VCaP (cell line): ENCODE measurements at regions not wholly inside any gene's neighbourhood (a gene's known extent, or its start where the extent isn't known, plus 50 kb on each side); places are given as distances from the start of the nearest gene placed in this dataset.
A peak's percentile ranks its signal among the peaks of the same experiment; 100 is the strongest.

ENCODE experiments used
- H3K27ac ChIP-seq: fragments of 450-650 bp; 2 replicates; pipeline ENCODE4 v1.5.1; 2017
- CTCF ChIP-seq: fragments of 450-650 bp; conservative IDR thresholded peaks from 2 replicates; pipeline ENCODE4 v1.5.1; 2017; ENCODE audit warnings: mild to moderate bottlenecking, moderate library complexity

- H3K27ac ChIP-seq = peak overlapping the region; percentile 89
- TF ChIP-seq CTCF = peak; percentile 21
Observed at GRCh38 chr22:46036558-46037408, 59.8 kb upstream of the WNT7B start.

GRCh38 chr22:46038174-46038487 lies 61.2 kb upstream of the WNT7B start:
- H3K27ac ChIP-seq = peak overlapping the region; percentile 89
- no peak for TF ChIP-seq CTCF

DNA sequence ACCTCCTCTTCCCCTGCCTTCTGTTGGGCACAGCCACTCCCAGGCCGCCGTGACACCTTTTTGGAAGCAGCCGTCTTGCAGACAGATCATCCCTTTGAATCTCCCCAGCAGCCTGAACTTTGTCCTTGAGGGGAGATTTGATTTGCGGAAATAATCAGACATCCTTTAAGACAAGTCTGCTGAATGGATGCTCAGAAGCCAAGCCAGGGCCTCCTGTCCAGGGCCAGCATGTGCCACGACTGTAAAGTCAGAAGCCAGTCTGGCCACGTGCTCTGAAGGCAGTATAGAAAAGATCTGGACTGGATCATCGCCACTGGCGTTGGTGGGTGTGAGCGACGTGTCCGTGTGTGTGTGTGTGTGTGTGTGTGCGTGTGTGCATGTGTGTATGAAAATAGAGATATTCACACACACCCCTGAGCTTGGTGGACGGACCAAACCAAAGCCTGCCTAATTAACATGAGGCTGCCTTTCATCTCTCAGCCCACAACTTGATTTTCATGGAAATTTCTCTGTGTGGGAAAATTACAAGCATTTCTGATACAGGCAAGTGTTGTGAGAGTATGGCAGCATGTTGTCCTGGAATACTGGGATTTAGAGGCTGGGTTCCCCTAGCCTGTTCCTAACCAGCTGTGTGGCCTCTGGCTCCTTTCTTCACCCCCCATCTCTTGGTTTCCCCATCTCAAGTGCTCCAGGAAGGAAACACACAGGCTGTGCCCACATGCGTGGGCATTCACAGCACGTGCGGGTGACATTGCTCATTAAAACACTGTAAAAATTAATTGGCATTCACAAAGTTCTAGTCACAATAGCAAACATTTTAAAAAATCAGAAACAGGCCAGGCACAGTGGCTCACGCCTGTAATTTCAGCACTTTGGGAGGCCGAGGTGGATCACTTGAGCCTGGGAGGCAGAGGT lies 61.8 kb upstream of the WNT7B start:
- H3K27ac ChIP-seq = peak overlapping the region; percentile 89
- TF ChIP-seq CTCF = no peak

GRCh38 chr22:46039535-46039934 lies 62.6 kb upstream of the WNT7B start:
- peak overlapping the region; percentile 89 for H3K27ac ChIP-seq
- TF ChIP-seq CTCF = no peak

DNA sequence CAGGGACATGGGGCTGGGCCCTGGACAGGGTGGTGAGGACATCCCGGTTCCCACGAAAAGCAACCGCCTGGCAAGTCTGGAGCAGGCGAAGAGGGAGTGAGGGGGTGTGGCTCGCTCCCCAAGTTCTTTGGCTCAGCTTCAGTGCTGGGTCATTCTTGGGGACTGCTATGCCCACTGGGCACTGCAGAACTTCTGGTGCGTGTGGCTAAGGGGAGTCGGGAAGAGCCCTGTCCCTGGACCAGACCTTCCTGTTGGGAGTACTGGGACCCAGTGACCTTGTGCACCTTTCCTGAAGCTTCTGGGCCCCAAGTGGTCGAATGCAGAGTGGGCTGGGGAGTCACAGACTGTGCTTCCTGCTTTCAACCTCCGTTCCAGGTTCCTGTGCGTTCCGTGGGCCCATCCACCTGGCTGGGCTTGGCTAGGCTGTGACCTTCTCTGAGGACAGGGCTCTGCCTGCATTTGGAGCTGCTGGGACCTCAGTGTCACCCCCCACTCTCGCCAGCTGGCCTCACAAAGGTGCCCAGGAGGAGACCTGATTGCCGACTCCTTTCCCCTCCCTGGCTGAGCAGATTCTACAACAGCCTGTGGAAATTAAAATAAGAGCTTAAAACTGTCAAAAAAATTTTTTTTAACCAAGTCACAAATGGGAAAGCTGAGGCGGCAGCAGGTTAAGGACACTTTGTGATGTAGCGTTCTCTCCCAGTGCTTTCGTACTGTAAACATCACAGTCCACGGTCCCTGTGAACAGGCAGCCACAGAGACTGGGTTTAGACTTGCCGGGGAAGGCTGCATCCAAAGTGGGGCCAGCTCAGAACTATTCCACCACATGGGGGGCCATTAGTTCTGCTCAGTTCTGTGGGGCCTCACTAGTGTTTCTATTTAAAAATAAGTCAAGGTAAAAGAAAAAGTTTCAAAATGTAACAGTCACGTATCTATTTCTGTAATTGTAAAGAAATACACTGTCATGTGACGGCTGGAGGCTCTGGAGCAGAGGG lies 63.8 kb upstream of the WNT7B start:
- no peak for TF ChIP-seq CTCF
- peak overlapping the region; percentile 89 for H3K27ac ChIP-seq

DNA sequence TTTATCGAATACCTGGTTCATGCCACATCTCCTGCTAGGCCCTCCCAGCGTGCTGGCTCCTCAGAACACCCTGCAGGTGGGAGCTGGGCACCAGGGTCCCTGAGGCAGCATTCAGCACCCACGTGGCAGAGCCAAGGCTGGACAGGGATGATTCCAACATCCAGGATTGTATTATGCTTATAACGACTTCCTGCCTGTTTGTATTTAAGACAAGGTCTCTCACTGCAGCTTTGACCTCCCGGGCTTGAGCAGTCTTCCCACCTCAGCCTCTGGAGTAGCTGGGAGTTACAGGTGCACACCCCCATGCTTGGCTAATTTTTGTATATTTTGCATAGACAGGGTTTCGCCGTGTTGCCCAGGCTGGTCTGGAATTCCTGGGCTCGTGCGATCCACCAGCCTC lies 64.7 kb upstream of the WNT7B start:
- peak overlapping the region; percentile 89 for H3K27ac ChIP-seq
- TF ChIP-seq CTCF = no peak
